Stimulated activated CD4-positive, alpha-beta T cell treated with anti-CD3 and anti-CD28 coated beads, Interleukin-1b, Interleukin-23, amount 100 ng/mL, for 4 hours (primary cell): ENCODE measurements at regions not wholly inside any gene's neighbourhood (a gene's known extent, or its start where the extent isn't known, plus 50 kb on each side); places are given as distances from the start of the nearest gene placed in this dataset.

Experiments used
- DNase-seq, 2 donors: peaks; one replicate each; pipeline ENCODE4 v3.0.0-alpha.2; 2020; ENCODE audit warnings: low read depth in 2 of 2

DNA sequence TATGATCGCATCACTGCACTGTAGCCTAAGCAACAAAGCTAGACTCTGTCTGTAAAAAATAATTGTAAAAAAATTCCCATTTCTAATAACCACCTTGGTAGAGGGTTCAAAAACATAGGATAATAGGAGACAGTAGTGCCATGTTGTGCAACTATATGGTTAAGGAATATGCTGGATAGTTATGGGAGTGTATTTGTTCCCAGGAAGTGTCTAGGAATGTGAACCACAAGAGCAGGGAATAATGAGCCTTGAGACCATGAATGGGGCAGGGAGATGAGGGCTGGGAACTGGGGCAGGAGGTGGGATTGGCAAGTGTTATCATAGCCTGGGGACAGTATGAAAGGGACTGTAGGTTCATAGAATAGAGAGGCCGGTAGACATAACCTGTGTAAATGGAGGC, 50.4 kb downstream of the RUSC2 start:
- no peak for DNase-seq

DNA sequence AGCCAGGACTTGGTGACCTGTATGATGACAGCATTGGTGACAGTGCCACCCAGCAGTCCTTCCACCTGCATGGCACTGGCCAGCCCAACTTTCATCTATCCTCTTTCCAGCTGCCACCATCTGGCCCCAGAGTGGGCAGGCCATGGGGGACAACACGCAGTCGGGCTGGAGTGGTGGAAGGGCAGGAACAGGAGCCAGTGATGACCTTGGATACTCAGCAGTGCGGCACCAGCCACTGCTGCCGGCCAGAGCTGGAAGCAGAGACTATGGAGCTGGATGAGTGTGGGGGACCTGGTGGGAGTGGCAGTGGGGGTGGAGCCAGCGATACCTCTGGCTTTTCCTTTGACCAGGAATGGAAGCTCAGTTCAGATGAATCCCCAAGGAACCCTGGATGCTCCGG, 56.9 kb downstream of the RUSC2 start:
- no peak for DNase-seq

DNA sequence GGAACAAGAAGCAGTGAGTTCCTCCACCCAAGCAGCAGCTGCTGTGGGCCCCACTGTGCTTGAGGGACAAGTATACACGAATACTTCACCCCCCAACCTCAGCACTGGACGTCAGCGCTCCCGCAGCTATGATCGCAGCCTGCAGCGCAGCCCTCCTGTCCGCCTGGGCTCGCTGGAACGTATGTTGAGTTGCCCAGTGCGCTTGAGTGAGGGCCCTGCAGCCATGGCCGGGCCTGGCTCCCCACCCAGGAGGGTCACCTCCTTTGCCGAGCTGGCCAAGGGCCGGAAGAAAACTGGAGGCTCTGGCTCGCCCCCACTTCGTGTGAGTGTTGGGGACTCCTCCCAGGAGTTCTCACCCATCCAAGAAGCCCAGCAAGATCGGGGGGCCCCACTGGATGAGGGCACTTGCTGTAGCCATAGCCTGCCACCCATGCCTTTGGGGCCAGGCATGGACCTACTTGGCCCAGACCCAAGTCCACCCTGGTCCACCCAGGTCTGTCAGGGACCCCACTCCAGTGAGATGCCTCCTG, 57.1 kb upstream of the TESK1 start:
- DNase-seq = no peak

DNA sequence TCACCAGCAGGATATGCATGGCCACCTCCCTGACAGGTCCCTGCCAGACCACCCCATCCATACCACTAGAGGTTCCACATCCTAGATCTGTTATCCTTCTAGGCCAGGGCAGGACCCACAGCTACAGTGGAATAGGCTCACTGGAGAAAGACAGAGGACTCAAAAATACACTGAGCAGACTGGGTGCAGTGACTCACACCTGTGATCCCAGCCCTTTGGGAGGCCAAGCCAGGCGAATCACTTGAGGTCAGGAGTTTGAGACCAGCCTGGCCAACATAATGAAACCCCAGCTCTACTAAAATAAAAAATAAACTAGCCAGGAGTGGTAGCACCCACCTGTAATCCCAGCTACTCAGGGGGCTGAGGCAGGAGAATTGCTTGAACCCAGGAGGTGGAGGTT, 56.5 kb upstream of the TESK1 start:
- no peak for DNase-seq

DNA sequence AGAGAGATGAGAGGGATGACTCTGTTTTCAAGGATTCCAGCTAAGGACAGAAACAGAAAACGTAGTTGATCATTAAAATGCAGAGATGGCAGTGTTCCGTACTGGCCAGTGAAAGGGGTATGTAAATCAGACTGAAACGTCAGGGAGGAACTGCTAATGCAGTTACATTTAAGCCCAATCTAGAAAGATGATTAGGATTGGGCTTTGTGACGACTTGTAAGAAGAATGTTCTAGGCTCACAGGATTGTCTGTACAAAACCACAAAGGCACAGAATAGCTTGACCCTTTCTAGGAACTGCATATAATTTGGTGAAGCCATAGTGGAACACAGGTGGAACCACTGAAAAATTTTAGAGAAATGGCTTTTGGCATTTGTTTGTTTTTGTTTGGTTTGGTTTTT, 55.6 kb upstream of the TESK1 start:
- DNase-seq = no peak

DNA sequence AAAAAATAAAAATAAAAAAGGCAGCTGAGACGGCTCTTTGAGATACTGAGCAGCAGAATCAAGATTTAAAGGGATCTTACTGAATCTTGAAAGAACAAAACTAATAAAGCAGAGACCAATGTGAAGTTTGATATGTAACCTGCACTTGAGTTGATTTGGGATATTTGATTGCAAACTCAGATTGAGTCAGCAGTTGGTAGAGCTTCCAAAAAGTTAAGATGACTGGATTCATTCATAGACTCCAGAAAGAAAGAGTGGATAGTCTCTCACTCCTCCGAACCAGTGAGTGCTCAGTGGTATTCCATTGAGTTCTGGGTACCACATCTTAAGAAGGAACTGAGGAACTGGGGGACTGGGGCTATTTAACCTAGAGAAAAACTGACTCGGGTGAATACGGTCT, 52.7 kb upstream of the TESK1 start:
- no peak for DNase-seq

DNA sequence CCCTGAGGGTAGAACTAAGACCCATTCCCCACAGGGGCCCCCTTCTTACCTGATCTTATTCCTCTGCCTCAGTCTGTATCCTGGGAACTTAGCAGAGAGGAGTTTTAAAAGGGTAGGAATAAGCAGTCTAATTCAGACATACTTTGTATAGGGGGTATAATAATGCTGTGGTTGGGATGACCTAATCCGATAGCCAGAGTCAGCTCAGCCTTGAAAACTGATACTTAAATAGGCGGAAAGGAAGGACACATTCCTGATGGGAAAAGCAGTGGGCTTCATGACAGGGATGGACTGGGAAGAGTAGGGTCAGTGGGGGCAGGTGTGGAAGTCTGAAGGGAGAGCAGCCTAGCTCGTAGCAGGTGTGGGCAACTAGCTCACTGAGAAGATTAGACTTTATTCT, 52.2 kb upstream of the TESK1 start:
- DNase-seq = no peak

DNA sequence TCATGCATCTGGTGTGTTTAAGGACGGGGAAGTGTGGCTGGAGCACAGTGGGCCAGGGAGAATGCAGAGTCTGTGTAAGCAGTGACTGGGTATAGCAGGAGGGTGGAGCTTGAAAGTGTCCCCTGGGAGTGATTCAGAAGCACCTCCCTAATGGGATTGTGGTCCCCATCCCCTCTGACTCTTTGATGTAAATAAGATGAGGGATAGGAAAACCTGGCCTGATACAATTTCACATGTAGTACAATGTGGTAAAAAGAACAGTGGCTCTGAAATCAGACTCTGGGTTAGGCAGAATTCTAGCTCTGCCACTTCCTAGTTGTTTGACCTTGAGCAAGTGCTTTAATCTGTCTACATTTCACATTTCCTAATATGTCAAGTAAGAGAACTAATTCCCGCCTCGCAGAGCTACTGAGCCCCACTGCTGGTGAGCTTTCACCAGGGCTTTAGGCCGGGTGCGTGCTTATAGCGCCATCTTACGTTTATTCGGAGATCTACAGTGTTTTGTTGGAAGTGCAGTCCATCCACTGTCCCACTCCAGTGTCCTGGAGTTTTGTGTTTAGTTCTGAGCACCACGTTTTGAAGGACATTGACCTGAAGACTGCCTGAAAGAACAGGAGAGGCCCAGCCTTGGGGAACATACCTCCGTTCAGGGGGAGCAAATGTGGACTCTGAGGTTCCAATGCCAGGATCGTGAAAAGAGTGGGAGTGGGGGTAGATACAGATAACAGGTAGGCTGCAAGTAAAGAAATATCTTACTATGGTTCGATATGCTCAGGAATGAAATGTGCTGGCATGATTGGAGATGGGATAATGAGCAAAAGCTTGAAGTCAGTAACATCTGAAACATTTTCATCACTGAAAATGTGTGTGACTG, 51.2 kb upstream of the TESK1 start:
- DNase-seq = peak in 1 of 2 donors; percentile 17

DNA sequence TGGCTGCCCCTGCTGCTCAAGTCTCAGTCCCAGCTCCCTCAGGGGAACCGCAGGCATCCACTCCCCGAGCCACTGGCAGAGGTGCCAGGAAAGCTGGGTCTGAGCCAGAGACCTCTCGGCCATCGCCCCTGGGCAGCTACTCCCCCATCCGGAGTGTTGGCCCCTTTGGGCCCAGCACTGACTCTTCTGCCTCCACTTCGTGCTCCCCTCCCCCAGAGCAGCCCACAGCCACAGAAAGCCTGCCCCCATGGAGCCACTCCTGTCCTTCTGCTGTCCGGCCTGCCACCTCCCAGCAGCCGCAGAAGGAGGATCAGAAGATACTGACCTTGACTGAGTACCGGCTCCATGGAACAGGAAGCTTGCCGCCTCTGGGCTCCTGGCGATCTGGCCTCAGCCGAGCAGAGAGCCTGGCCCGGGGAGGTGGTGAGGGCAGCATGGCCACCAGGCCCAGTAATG, 49.8 kb upstream of the TESK1 start:
- no peak for DNase-seq
